Stimulated activated CD4-positive, alpha-beta T cell treated with anti-CD3 and anti-CD28 coated beads, TNF-alpha, amount 100 ng/mL, for 24 hours (primary cell): ENCODE measurements at regions not wholly inside any gene's neighbourhood (a gene's known extent, or its start where the extent isn't known, plus 50 kb on each side); places are given as distances from the start of the nearest gene placed in this dataset.
"Not testable (repeated sequence)": the region's sequence is repeated elsewhere in the genome, so short reads cannot be mapped to it uniquely, and the experiment has no call there.

ENCODE experiments used
- DNase-seq, 3 experiments: peaks; one replicate each; pipeline ENCODE4 v3.0.0-alpha.2; 2020; ENCODE audit warnings: low read depth in 3 of 3

- DNase-seq = no peak
These were observed 137.9 kb downstream of the CDH26 start for GRCh38 chr20:60096166-60096565.

- DNase-seq = no peak
These were observed 139.1 kb downstream of the CDH26 start for GRCh38 chr20:60097285-60097684.

- DNase-seq = no peak
These were observed 142.6 kb downstream of the CDH26 start for GRCh38 chr20:60100780-60101179.

GRCh38 chr20:60101201-60101890, 143.1 kb downstream of the CDH26 start:
- DNase-seq = no peak

- DNase-seq = no peak
These were observed 143.7 kb downstream of the CDH26 start for GRCh38 chr20:60101891-60102281.

GRCh38 chr20:60102665-60103210, 144.5 kb downstream of the CDH26 start:
- no peak for DNase-seq

- no peak for DNase-seq
These were observed 147.0 kb downstream of the CDH26 start for GRCh38 chr20:60104993-60105803.

- DNase-seq = not testable (repeated sequence)
These were observed 148.0 kb downstream of the CDH26 start for GRCh38 chr20:60106186-60106585.

GRCh38 chr20:60107621-60108390, 149.6 kb downstream of the CDH26 start:
- no peak for DNase-seq

- DNase-seq = no peak
These were observed 150.2 kb downstream of the CDH26 start for GRCh38 chr20:60108397-60108796.

- DNase-seq = no peak
These were observed 155.0 kb downstream of the CDH26 start for GRCh38 chr20:60113024-60113724.

GRCh38 chr20:60113771-60114170, 155.5 kb downstream of the CDH26 start:
- no peak for DNase-seq

GRCh38 chr20:60115451-60115850, 157.2 kb downstream of the CDH26 start:
- no peak for DNase-seq

GRCh38 chr20:60116128-60116909, 158.1 kb downstream of the CDH26 start:
- DNase-seq = no peak

GRCh38 chr20:60117065-60117464, 158.8 kb downstream of the CDH26 start:
- DNase-seq = no peak

GRCh38 chr20:60121903-60122302, 163.7 kb downstream of the CDH26 start:
- DNase-seq = no peak

- DNase-seq = no peak
These were observed 164.4 kb downstream of the CDH26 start for GRCh38 chr20:60122671-60123070.

GRCh38 chr20:60123096-60123495, 164.9 kb downstream of the CDH26 start:
- no peak for DNase-seq

- DNase-seq = no peak
These were observed 165.4 kb downstream of the CDH26 start for GRCh38 chr20:60123652-60124051.

- DNase-seq = no peak
These were observed 166.7 kb downstream of the CDH26 start for GRCh38 chr20:60124776-60125381.
